Thyroid gland (tissue), 4 donors: ENCODE measurements at regions not wholly inside any gene's neighbourhood (a gene's known extent, or its start where the extent isn't known, plus 50 kb on each side); places are given as distances from the start of the nearest gene placed in this dataset.
"Not testable (repeated sequence)": the region's sequence is repeated elsewhere in the genome, so short reads cannot be mapped to it uniquely, and the experiment has no call there.

ENCODE experiments used
- DNase-seq, 2 donors: peaks; one replicate each; pipeline ENCODE4 v3.0.0-alpha.2; 2019
- H3K27ac ChIP-seq, 3 donors: fragments of 200-600 bp; sonication (generic); 1 replicate in 2 of 3; 2 replicates in 1 of 3; pipeline ENCODE4 v1.5.1; 2016 to 2019; ENCODE audit warnings: mild to moderate bottlenecking in 1 of 3, moderate library complexity in 1 of 3
- H3K27me3 ChIP-seq: fragments of 200-600 bp; sonication (generic); one replicate; pipeline ENCODE4 v1.5.1; 2019
- H3K36me3 ChIP-seq, 2 donors: fragments of 200-600 bp; sonication (generic); one replicate each; pipeline ENCODE4 v1.5.1; 2016 to 2019
- H3K4me1 ChIP-seq, 2 donors: fragments of 200-600 bp; sonication (generic); one replicate each; pipeline ENCODE4 v1.5.1; 2017 to 2019
- H3K4me3 ChIP-seq, 3 donors: fragments of 200-600 bp; sonication (generic); replicated peaks in 1 of 3; 1 replicate in 2 of 3; 2 replicates in 1 of 3; pipeline ENCODE4 v1.5.1; 2016; ENCODE audit warnings: mild to moderate bottlenecking in 1 of 3
- H3K9me3 ChIP-seq: fragments of 200-600 bp; sonication (generic); one replicate; pipeline ENCODE4 v1.5.1; 2017
- POLR2A ChIP-seq, 2 donors: fragments of 450-650 bp; IDR thresholded peaks; one replicate each; pipeline ENCODE4 v1.6.1; 2017; ENCODE audit warnings: antibody characterized with exemption in 2 of 2, mild to moderate bottlenecking in 2 of 2, moderate library complexity in 1 of 2
- WGBS, 2 donors: methylation state at CpG; one replicate each; pipeline ENCODE4 v1.1.5; 2017; 5-methylcytosine and 5-hydroxymethylcytosine counted together
- intact Hi-C: fragments of 100-400 bp; cut with DNase I; formaldehyde crosslinking; loops from one replicate; pipeline ENCODE4 v1.15.1; 2023
- TF ChIP-seq, protein P1 (sequence below), 6 experiments: fragments of 200-600 bp in 3 of 6; fragments of 450-650 bp in 3 of 6; sonication (generic) in 3 of 6; IDR thresholded peaks; one replicate each; pipeline ENCODE4 v1.5.1; 2016 to 2019; ENCODE audit warnings: antibody characterized with exemption in 6 of 6, mild to moderate bottlenecking in 2 of 6, inconsistent platforms in 1 of 6, moderate library complexity in 1 of 6

GRCh38 chrX:150085881-150086280 is 147.6 kb upstream of the EOLA2 start:
- Histone ChIP-seq H3K27me3 (no peaks in the 10 kb centered on the region), H3K27ac (no peak overlapping the region), H3K36me3 (no peaks in the 10 kb centered on the region), H3K4me3 (no peak overlapping the region), H3K4me1 (no peaks in the 10 kb centered on the region), H3K9me3 (no peaks in the 10 kb centered on the region)
- intact Hi-C loops, result no loop called here
- WGBS, 2 donors, result 53 to 69% methylated on average over 1 of the region's 1 CpG
- TF ChIP-seq, protein P1, sequence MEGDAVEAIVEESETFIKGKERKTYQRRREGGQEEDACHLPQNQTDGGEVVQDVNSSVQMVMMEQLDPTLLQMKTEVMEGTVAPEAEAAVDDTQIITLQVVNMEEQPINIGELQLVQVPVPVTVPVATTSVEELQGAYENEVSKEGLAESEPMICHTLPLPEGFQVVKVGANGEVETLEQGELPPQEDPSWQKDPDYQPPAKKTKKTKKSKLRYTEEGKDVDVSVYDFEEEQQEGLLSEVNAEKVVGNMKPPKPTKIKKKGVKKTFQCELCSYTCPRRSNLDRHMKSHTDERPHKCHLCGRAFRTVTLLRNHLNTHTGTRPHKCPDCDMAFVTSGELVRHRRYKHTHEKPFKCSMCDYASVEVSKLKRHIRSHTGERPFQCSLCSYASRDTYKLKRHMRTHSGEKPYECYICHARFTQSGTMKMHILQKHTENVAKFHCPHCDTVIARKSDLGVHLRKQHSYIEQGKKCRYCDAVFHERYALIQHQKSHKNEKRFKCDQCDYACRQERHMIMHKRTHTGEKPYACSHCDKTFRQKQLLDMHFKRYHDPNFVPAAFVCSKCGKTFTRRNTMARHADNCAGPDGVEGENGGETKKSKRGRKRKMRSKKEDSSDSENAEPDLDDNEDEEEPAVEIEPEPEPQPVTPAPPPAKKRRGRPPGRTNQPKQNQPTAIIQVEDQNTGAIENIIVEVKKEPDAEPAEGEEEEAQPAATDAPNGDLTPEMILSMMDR (IDR thresholded peaks at IDR 0.05), result no peak
- TF ChIP-seq POLR2A (IDR thresholded peaks at IDR 0.05), result no peak
- DNase-seq, result no peak

DNA sequence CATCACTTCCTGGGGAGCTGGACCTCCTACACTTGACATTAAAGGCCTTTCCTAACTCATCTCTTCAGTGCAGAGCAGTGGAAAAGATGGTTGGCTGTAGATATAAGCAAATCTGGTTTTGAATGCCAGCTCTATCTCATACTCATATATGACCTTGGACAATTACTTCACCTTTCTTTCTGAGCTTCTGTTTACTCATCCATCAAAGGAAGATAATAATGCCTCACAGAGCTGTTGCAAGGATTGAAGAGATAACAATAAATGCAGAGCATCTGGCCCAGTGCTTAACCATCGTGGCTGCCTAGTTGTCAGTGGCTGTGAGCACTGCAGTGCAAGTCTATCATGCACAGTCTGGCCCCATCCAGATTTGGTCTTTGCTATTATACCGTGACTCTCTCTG is 148.1 kb upstream of the EOLA2 start:
- Histone ChIP-seq H3K36me3 (no peaks in the 10 kb centered on the region), H3K27me3 (no peaks in the 10 kb centered on the region), H3K4me3 (no peak overlapping the region), H3K9me3 (no peaks in the 10 kb centered on the region), H3K27ac (no peak overlapping the region), H3K4me1 (no peaks in the 10 kb centered on the region)
- 88 to 89% methylated on average over 2 of the region's 2 CpGs for WGBS, 2 donors
- no peak for DNase-seq
- no peak for TF ChIP-seq POLR2A (IDR thresholded peaks at IDR 0.05)
- TF ChIP-seq, protein P1 (IDR thresholded peaks at IDR 0.05), result no peak
- intact Hi-C loops, result no loop called here

DNA sequence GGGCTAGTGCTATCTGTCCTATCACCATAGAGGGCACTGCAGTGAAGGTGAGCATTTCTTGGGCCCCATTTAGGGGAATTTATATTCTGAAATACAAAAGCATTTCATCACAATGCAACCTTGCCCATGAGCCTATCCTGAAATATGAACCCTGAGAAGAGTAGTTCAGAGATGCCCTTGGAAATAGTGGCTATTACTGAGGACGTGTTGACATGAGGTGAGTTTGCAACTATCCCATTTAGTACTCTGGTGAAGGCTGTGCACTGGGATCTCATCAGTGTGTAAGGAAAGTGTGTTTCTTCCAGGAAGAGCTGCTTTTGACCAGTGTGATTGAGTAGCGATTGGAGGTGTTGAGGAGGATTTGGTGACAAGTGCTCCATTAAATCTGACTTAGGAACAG is 149.3 kb upstream of the EOLA2 start:
- 85 to 100% methylated on average over 2 of the region's 2 CpGs for WGBS, 2 donors
- H3K27me3 ChIP-seq, result no peaks in the 10 kb centered on the region
- TF ChIP-seq POLR2A (IDR thresholded peaks at IDR 0.05), result no peak
- TF ChIP-seq, protein P1 (IDR thresholded peaks at IDR 0.05), result no peak
- intact Hi-C loops, result no loop called here
- H3K36me3 ChIP-seq, result no peaks in the 10 kb centered on the region
- H3K4me3 ChIP-seq, result no peak overlapping the region
- no peaks in the 10 kb centered on the region for H3K4me1 ChIP-seq
- no peak for DNase-seq
- no peak overlapping the region for H3K27ac ChIP-seq
- H3K9me3 ChIP-seq, result no peaks in the 10 kb centered on the region

DNA sequence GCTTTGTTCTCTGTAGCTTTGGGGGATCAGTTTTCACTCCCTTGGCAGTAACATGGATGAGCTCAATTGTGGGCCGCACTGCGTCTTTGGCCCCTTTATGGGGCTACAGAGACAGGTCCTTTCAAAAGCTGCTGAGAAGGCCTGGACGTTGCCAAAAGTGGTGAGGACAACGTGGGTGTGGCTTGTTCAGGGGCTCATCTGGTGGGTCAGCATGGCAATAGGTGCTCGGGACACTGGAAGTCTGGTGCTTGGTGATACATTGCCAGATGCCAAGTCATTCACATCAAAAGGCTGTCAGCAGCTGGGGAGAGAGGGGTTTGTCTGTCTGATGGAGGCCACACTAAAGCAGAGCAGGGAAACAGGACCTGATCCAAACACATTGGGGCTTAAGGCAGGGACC is 149.8 kb upstream of the EOLA2 start:
- intact Hi-C loops, result no loop called here
- no peak overlapping the region for H3K27ac ChIP-seq
- WGBS, 2 donors, result 87 to 100% methylated on average over 3 to 5 of the region's 5 CpGs

GRCh38 chrX:150088766-150089518 is 150.7 kb upstream of the EOLA2 start:
- no peak for DNase-seq
- WGBS, 2 donors, result 93 to 96% methylated on average over 3 to 4 of the region's 5 CpGs
- no peak for TF ChIP-seq POLR2A (IDR thresholded peaks at IDR 0.05)
- TF ChIP-seq, protein P1 (IDR thresholded peaks at IDR 0.05), result no peak
- no peak overlapping the region for H3K4me3 ChIP-seq
- intact Hi-C loops, result no loop called here
- no peaks in the 10 kb centered on the region for H3K36me3 ChIP-seq
- H3K9me3 ChIP-seq, result no peaks in the 10 kb centered on the region
- H3K27ac ChIP-seq, result no peak overlapping the region
- H3K27me3 ChIP-seq, result no peaks in the 10 kb centered on the region
- no peaks in the 10 kb centered on the region for H3K4me1 ChIP-seq

More for the DNA sequence above, 149.8 kb upstream of the EOLA2 start:
- no peak overlapping the region for H3K4me3 ChIP-seq
- H3K4me1 ChIP-seq, result no peaks in the 10 kb centered on the region
- no peaks in the 10 kb centered on the region for H3K9me3 ChIP-seq
- no peak for DNase-seq
- TF ChIP-seq POLR2A (IDR thresholded peaks at IDR 0.05), result no peak
- TF ChIP-seq, protein P1 (IDR thresholded peaks at IDR 0.05), result no peak
- no peaks in the 10 kb centered on the region for H3K27me3 ChIP-seq
- no peaks in the 10 kb centered on the region for H3K36me3 ChIP-seq

DNA sequence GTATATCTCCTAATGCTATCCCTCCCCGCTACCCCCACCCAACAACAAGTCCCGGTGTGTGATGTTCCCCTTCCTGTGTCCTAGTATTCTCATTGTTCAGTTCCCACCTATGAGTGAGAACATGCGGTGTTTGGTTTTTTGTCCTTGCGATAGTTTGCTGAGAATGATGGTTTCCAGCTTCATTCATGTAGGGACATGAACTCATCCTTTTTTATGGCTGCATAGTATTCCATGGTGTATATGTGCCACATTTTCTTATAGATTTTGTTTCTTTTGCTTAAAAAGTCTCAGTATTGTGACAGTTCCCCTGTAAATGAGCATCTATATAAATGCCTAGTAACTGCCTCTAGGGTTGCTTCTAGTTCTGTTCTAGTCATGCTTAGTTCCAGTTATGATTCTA is 153.0 kb upstream of the EOLA2 start:
- H3K36me3 ChIP-seq, H3K27ac ChIP-seq, H3K4me1 ChIP-seq, H3K9me3 ChIP-seq, DNase-seq, intact Hi-C loops, H3K4me3 ChIP-seq, H3K27me3 ChIP-seq: not testable (repeated sequence)
- 99 to 100% methylated on average over 4 of the region's 4 CpGs for WGBS, 2 donors
